OCI-LY1 (cell line): ENCODE measurements at regions not wholly inside any gene's neighbourhood (a gene's known extent, or its start where the extent isn't known, plus 50 kb on each side); places are given as distances from the start of the nearest gene placed in this dataset.
A peak's percentile ranks its signal among the peaks of the same experiment; 100 is the strongest.

Experiments
- H2AFZ ChIP-seq: fragments of 200-600 bp; sonication (generic), shearing (Covaris generic); 2 replicates; pipeline ENCODE4 v1.6.0; 2014; ENCODE audit warnings: antibody characterized with exemption, mild to moderate bottlenecking, low read length
- H3F3A ChIP-seq: fragments of 200-600 bp; sonication (generic), shearing (Covaris generic); 2 replicates; pipeline ENCODE4 v1.6.0; 2014; ENCODE audit warnings: mild to moderate bottlenecking, antibody characterized with exemption, low read length, moderate library complexity; ENCODE audit not compliant: insufficient read depth
- H3K27ac ChIP-seq: fragments of 200-600 bp; sonication (generic); 2 replicates; pipeline ENCODE4 v1.5.1; 2014; ENCODE audit warnings: low read length, mixed run types, mild to moderate bottlenecking, low read depth; ENCODE audit not compliant: poor library complexity, severe bottlenecking
- H3K27me3 ChIP-seq: fragments of 200-600 bp; sonication (generic); 2 replicates; pipeline ENCODE4 v1.6.0; 2014; ENCODE audit warnings: antibody characterized with exemption, mild to moderate bottlenecking, low read length, moderate library complexity; ENCODE audit not compliant: insufficient read depth
- H3K36me3 ChIP-seq: fragments of 200-600 bp; sonication (generic); 2 replicates; pipeline ENCODE4 v1.6.1; 2014; ENCODE audit warnings: mild to moderate bottlenecking, antibody characterized with exemption, low read length, moderate library complexity, mixed read lengths; ENCODE audit not compliant: insufficient read depth
- H3K4me1 ChIP-seq: fragments of 200-600 bp; sonication (generic); 2 replicates; pipeline ENCODE4 v1.5.1; 2014; ENCODE audit warnings: mild to moderate bottlenecking, low read length, moderate library complexity; ENCODE audit not compliant: insufficient read depth, severe bottlenecking
- H3K4me2 ChIP-seq: fragments of 200-600 bp; sonication (generic), shearing (Covaris generic); 2 replicates; pipeline ENCODE4 v1.6.1; 2014; ENCODE audit warnings: low read length
- H3K4me3 ChIP-seq: fragments of 200-600 bp; sonication (generic); 2 replicates; pipeline ENCODE4 v1.5.1; 2014; ENCODE audit warnings: low read length, low read depth, mild to moderate bottlenecking, mixed read lengths; ENCODE audit not compliant: poor library complexity, severe bottlenecking
- H3K79me2 ChIP-seq: fragments of 200-600 bp; shearing (Covaris generic); 2 replicates; pipeline ENCODE4 v1.6.1; 2016; ENCODE audit warnings: mixed run types, low read length, mixed read lengths; ENCODE audit not compliant: insufficient read depth
- H3K9ac ChIP-seq: fragments of 200-600 bp; sonication (generic), shearing (Covaris generic); 2 replicates; pipeline ENCODE4 v1.6.1; 2014; ENCODE audit warnings: mild to moderate bottlenecking, low read length, mixed read lengths
- H3K9me2 ChIP-seq: fragments of 200-600 bp; sonication (generic), shearing (Covaris generic); 2 replicates; pipeline ENCODE4 v1.6.1; 2014; ENCODE audit warnings: low read depth, mild to moderate bottlenecking, low read length, mixed read lengths
- H3K9me3 ChIP-seq: fragments of 200-600 bp; shearing (Covaris generic); 2 replicates; pipeline ENCODE4 v1.6.1; 2014; ENCODE audit warnings: low read length, mixed read lengths
- H4K20me1 ChIP-seq: fragments of 200-600 bp; sonication (generic), shearing (Covaris generic); 2 replicates; pipeline ENCODE4 v1.6.0; 2016; ENCODE audit warnings: mild to moderate bottlenecking, low read length; ENCODE audit not compliant: insufficient read depth
- CTCF ChIP-seq: fragments of 200-600 bp; sonication (generic), shearing (Covaris generic); IDR thresholded peaks from 2 replicates; pipeline ENCODE4 v1.5.1; 2017; ENCODE audit warnings: mild to moderate bottlenecking, antibody characterized with exemption, low read length, moderate library complexity, mixed read lengths
- EZH2 ChIP-seq: fragments of 200-600 bp; sonication (generic), shearing (Covaris generic); IDR thresholded peaks from 2 replicates; pipeline ENCODE4 v1.8.0; 2017; ENCODE audit warnings: borderline replicate concordance, mixed run types, mild to moderate bottlenecking, antibody characterized with exemption, low read length, moderate library complexity, mixed read lengths

GRCh38 chr18:65103864-65104263 lies 646.9 kb upstream of the CDH7 start:
- H3F3A ChIP-seq: no peaks in the 10 kb centered on the region
- no peaks in the 10 kb centered on the region for H3K27me3 ChIP-seq
- no peaks in the 10 kb centered on the region for H3K9me2 ChIP-seq
- no peaks in the 10 kb centered on the region for H4K20me1 ChIP-seq
- H2AFZ ChIP-seq: no peak overlapping the region
- H3K4me1 ChIP-seq: no peaks in the 10 kb centered on the region
- H3K4me2 ChIP-seq: no peak overlapping the region
- no peak overlapping the region for H3K4me3 ChIP-seq
- no peaks in the 10 kb centered on the region for H3K36me3 ChIP-seq
- H3K27ac ChIP-seq: no peak overlapping the region
- no peak overlapping the region for H3K9ac ChIP-seq
- no peaks in the 10 kb centered on the region for H3K79me2 ChIP-seq
- no peak for TF ChIP-seq CTCF
- TF ChIP-seq EZH2: no peak
- H3K9me3 ChIP-seq: no peaks in the 10 kb centered on the region

GRCh38 chr18:65093346-65093745 lies 657.5 kb upstream of the CDH7 start:
- Histone ChIP-seq H4K20me1 (no peaks in the 10 kb centered on the region), H3K79me2 (no peaks in the 10 kb centered on the region), H3K27me3 (no peaks in the 10 kb centered on the region), H3K9ac (no peak overlapping the region), H3F3A (no peaks in the 10 kb centered on the region), H3K4me3 (no peak overlapping the region), H3K4me1 (no peaks in the 10 kb centered on the region), H3K4me2 (no peak overlapping the region), H3K36me3 (no peaks in the 10 kb centered on the region), H3K9me3 (no peaks in the 10 kb centered on the region), H2AFZ (no peak overlapping the region), H3K27ac (no peak overlapping the region), H3K9me2 (no peaks in the 10 kb centered on the region)
- no peak for TF ChIP-seq EZH2
- no peak for TF ChIP-seq CTCF

GRCh38 chr18:65091744-65092329 lies 659.0 kb upstream of the CDH7 start:
- H2AFZ ChIP-seq: no peak overlapping the region
- no peaks in the 10 kb centered on the region for H4K20me1 ChIP-seq
- no peaks in the 10 kb centered on the region for H3F3A ChIP-seq
- H3K4me3 ChIP-seq: no peak overlapping the region
- H3K79me2 ChIP-seq: no peaks in the 10 kb centered on the region
- no peak overlapping the region for H3K4me2 ChIP-seq
- no peaks in the 10 kb centered on the region for H3K36me3 ChIP-seq
- no peaks in the 10 kb centered on the region for H3K9me2 ChIP-seq
- no peaks in the 10 kb centered on the region for H3K4me1 ChIP-seq
- no peak overlapping the region for H3K9ac ChIP-seq
- H3K27ac ChIP-seq: no peak overlapping the region
- H3K27me3 ChIP-seq: no peaks in the 10 kb centered on the region
- H3K9me3 ChIP-seq: no peaks in the 10 kb centered on the region
- TF ChIP-seq CTCF (peak; percentile 46), EZH2 (no peak)
